Brain microvascular endothelial cell (primary cell): ENCODE measurements at regions not wholly inside any gene's neighbourhood (a gene's known extent, or its start where the extent isn't known, plus 50 kb on each side); places are given as distances from the start of the nearest gene placed in this dataset.

Source experiments
- DNase-seq: peaks from one replicate; pipeline ENCODE4 v3.0.0-alpha.2; 2020
- H3K27ac ChIP-seq: fragments of 250-450 bp; sonication (Bioruptor Pico); 2 replicates; pipeline ENCODE4 v1.5.1; 2020; ENCODE audit warnings: mild to moderate bottlenecking, moderate library complexity
- H3K27me3 ChIP-seq: fragments of 250-450 bp; sonication (Bioruptor Pico); replicated peaks from 2 replicates; pipeline ENCODE4 v1.5.1; 2020; ENCODE audit warnings: mild to moderate bottlenecking
- H3K36me3 ChIP-seq: fragments of 250-450 bp; sonication (Bioruptor Pico); replicated peaks from 2 replicates; pipeline ENCODE4 v1.5.1; 2020; ENCODE audit warnings: mild to moderate bottlenecking
- H3K4me3 ChIP-seq: 2 replicates; pipeline ENCODE4 v1.5.1; 2011; ENCODE audit warnings: low read depth, mild to moderate bottlenecking, control low read depth, low read length, moderate library complexity
- in situ Hi-C: cut with HindIII; loops from 2 replicates; pipeline ENCODE4 v1.10.0; 2017; ENCODE audit warnings: low sequenced_read_pairs, low pct_ligation_motif_present
- TF ChIP-seq, protein P1 (sequence below): IDR thresholded peaks from 2 replicates; pipeline ENCODE4 v1.5.1; 2011; ENCODE audit warnings: low read depth, mild to moderate bottlenecking, moderate library complexity, low read length, control low read depth, inconsistent platforms; ENCODE audit errors: missing control alignments

- Histone ChIP-seq H3K4me3 (no peak overlapping the region), H3K36me3 (no peaks in the 10 kb centered on the region), H3K27me3 (no peaks in the 10 kb centered on the region), H3K27ac (no peak overlapping the region)
- TF ChIP-seq, protein P1, sequence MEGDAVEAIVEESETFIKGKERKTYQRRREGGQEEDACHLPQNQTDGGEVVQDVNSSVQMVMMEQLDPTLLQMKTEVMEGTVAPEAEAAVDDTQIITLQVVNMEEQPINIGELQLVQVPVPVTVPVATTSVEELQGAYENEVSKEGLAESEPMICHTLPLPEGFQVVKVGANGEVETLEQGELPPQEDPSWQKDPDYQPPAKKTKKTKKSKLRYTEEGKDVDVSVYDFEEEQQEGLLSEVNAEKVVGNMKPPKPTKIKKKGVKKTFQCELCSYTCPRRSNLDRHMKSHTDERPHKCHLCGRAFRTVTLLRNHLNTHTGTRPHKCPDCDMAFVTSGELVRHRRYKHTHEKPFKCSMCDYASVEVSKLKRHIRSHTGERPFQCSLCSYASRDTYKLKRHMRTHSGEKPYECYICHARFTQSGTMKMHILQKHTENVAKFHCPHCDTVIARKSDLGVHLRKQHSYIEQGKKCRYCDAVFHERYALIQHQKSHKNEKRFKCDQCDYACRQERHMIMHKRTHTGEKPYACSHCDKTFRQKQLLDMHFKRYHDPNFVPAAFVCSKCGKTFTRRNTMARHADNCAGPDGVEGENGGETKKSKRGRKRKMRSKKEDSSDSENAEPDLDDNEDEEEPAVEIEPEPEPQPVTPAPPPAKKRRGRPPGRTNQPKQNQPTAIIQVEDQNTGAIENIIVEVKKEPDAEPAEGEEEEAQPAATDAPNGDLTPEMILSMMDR = no peak
- in situ Hi-C loops = no loop called here
- DNase-seq = no peak
These were observed 119.0 kb downstream of the RTL3 start for GRCh38 chrX:78540171-78540570.

- TF ChIP-seq, protein P1 = no peak
These were observed 124.9 kb downstream of the RTL3 start for GRCh38 chrX:78534221-78534620.

GRCh38 chrX:78532363-78532762 lies 126.8 kb downstream of the RTL3 start:
- TF ChIP-seq, protein P1 = no peak
- in situ Hi-C loops = no loop called here
- no peak overlapping the region for H3K27ac ChIP-seq

More at GRCh38 chrX:78534221-78534620, 124.9 kb downstream of the RTL3 start:
- H3K36me3 ChIP-seq = no peaks in the 10 kb centered on the region
- DNase-seq = no peak
- no peaks in the 10 kb centered on the region for H3K27me3 ChIP-seq
- in situ Hi-C loops = no loop called here
- no peak overlapping the region for H3K27ac ChIP-seq
- no peak overlapping the region for H3K4me3 ChIP-seq

GRCh38 chrX:78527818-78528217 lies 131.3 kb downstream of the RTL3 start:
- no peak for DNase-seq
- H3K4me3 ChIP-seq = no peak overlapping the region
- TF ChIP-seq, protein P1 = no peak
- in situ Hi-C loops = no loop called here
- H3K27me3 ChIP-seq = no peaks in the 10 kb centered on the region
- H3K27ac ChIP-seq = no peak overlapping the region
- no peaks in the 10 kb centered on the region for H3K36me3 ChIP-seq

More at GRCh38 chrX:78532363-78532762, 126.8 kb downstream of the RTL3 start:
- no peaks in the 10 kb centered on the region for H3K36me3 ChIP-seq
- no peaks in the 10 kb centered on the region for H3K27me3 ChIP-seq
- DNase-seq = no peak
- H3K4me3 ChIP-seq = no peak overlapping the region

DNA sequence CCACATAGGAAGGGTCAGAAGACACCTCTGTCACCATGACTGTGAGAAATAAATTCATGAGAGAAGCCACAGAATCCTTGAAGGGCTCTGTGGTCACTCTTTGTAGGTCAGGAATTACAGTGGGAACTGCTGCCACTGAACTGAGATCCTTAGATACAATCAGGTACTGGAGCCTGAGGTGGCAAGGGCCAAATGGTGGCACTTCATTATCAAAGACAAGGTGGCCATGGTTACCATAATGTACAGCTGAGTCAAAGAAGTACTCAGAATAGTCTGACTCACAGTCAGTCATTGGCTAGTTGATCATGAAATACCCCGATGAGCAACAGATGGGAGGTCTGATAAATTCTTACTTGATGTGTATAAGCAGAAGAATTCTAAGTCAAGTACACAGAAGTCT lies 131.9 kb downstream of the RTL3 start:
- Histone ChIP-seq H3K27ac (no peak overlapping the region), H3K27me3 (no peaks in the 10 kb centered on the region), H3K36me3 (no peaks in the 10 kb centered on the region), H3K4me3 (no peak overlapping the region)
- peak; percentile 41 for DNase-seq
- TF ChIP-seq, protein P1 = no peak
- in situ Hi-C loops = no loop called here

DNA sequence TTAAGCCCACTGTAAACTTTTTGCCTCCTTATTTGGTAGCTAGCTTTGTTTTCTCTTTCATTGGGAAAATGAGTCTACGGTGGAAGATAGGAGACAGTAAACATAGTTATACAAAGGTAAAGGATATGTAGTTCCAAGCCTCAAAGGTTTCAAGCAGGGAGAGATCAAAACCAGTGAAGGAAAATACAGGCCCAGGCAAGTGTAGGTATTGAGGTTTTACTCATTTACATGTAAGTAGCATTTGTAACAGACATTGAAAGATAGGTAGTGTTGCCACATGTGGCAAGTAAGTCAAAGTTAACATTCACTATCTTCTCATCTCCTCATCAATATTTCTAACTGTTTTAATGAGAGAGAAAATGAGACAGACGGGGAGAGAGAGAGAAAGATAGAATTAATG lies 136.5 kb downstream of the RTL3 start:
- Histone ChIP-seq H3K4me3 (no peak overlapping the region), H3K36me3 (no peaks in the 10 kb centered on the region), H3K27me3 (no peaks in the 10 kb centered on the region), H3K27ac (no peak overlapping the region)
- TF ChIP-seq, protein P1 = no peak
- in situ Hi-C loops = no loop called here
- DNase-seq = no peak
